Endodermal cell (in vitro differentiated cells): ENCODE measurements at regions not wholly inside any gene's neighbourhood (a gene's known extent, or its start where the extent isn't known, plus 50 kb on each side); places are given as distances from the start of the nearest gene placed in this dataset.

Source experiments
- DNase-seq: peaks from one replicate; pipeline ENCODE4 v3.0.0-alpha.2; 2017
- H3K27ac ChIP-seq: 2 replicates; pipeline ENCODE4 v1.5.1; 2013; ENCODE audit warnings: mild to moderate bottlenecking, low read depth, low read length, moderate library complexity
- H3K27me3 ChIP-seq: 2 replicates; pipeline ENCODE4 v1.6.1; 2013; ENCODE audit warnings: mild to moderate bottlenecking, low read length, moderate library complexity; ENCODE audit not compliant: insufficient read depth, control insufficient read depth, poor library complexity, severe bottlenecking
- H3K36me3 ChIP-seq: 2 replicates; pipeline ENCODE4 v1.7.0; 2013; ENCODE audit warnings: mild to moderate bottlenecking, low read length, moderate library complexity; ENCODE audit not compliant: control insufficient read depth, insufficient read depth
- H3K4me1 ChIP-seq: one replicate; pipeline ENCODE4 v1.7.0; 2013; ENCODE audit warnings: low read length; ENCODE audit not compliant: control insufficient read depth, insufficient read depth
- H3K4me3 ChIP-seq: 2 replicates; pipeline ENCODE4 v1.5.1; 2013; ENCODE audit warnings: mild to moderate bottlenecking, low read length, moderate library complexity
- H3K9ac ChIP-seq: 2 replicates; pipeline ENCODE4 v1.6.1; 2013; ENCODE audit warnings: mild to moderate bottlenecking, low read length, moderate library complexity; ENCODE audit not compliant: poor library complexity, severe bottlenecking; ENCODE audit errors: extremely low read depth
- H3K9me3 ChIP-seq: 2 replicates; pipeline ENCODE4 v1.6.1; 2013; ENCODE audit warnings: mild to moderate bottlenecking, low read length, moderate library complexity; ENCODE audit not compliant: control insufficient read depth
- H3K27ac Mint-ChIP-seq: 2 replicates; pipeline ENCODE4 v1.8.0; 2020; ENCODE audit warnings: mixed read lengths
- H3K27me3 Mint-ChIP-seq: 2 replicates; pipeline ENCODE4 v1.8.0; 2021; ENCODE audit warnings: mild to moderate bottlenecking, mixed read lengths; ENCODE audit not compliant: insufficient read depth
- H3K36me3 Mint-ChIP-seq: 2 replicates; pipeline ENCODE4 v1.8.0; 2020; ENCODE audit warnings: low read depth, mixed read lengths
- H3K4me1 Mint-ChIP-seq: 2 replicates; pipeline ENCODE4 v1.8.0; 2020; ENCODE audit warnings: mixed read lengths
- H3K4me3 Mint-ChIP-seq: 2 replicates; pipeline ENCODE4 v1.8.0; 2020; ENCODE audit warnings: mild to moderate bottlenecking, moderate library complexity, mixed read lengths
- H3K9me3 Mint-ChIP-seq: 2 replicates; pipeline ENCODE4 v1.8.0; 2020; ENCODE audit warnings: mild to moderate bottlenecking, mixed read lengths
- whole genome bisulfite sequencing, 2 experiments: methylation state at CpG; one replicate each; pipeline versions ENCODE4 v1.1.5 to v1.1.7; 2013; ENCODE audit warnings: missing lambda C conversion rate in 2 of 2, mixed read lengths in 1 of 2; ENCODE audit not compliant: insufficient coverage in 1 of 2, insufficient read length in 1 of 2; 5-methylcytosine and 5-hydroxymethylcytosine counted together
- TF ChIP-seq, protein P1 (sequence below): fragments of 200-600 bp; sonication (generic); conservative IDR thresholded peaks from 2 replicates; pipeline ENCODE4 v1.5.0; 2021; ENCODE audit warnings: antibody characterized with exemption, mild to moderate bottlenecking

DNA sequence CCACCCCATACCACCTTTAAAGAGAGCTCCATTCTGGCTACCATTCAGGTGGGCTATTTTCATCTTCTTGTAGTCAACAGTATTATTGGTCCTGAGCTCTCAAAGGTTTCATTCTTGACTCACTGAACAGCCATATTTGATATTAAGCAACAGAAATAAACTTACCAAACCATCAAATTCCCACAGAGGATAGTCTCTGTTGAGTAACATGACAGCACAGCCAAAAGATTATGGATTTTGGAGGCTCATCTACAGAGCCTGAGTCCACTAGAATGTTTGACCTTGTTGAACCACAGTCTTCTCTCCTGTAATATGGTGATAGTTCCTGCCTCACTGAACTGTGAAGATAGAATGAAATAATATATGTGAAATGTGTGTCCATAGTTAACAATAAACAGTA, 276.3 kb upstream of the LDB2 start:
- Histone ChIP-seq H3K4me1 (no peaks in the 10 kb centered on the region), H3K36me3 (no peaks in the 10 kb centered on the region), H3K4me3 (no peak overlapping the region), H3K9ac (no peak overlapping the region), H3K27ac (no peak overlapping the region), H3K27me3 (no peaks in the 10 kb centered on the region), H3K9me3 (no peaks in the 10 kb centered on the region)
- Mint-ChIP-seq H3K27me3 (no peaks in the 10 kb centered on the region), H3K27ac (no peak overlapping the region), H3K36me3 (no peaks in the 10 kb centered on the region), H3K4me1 (peaks cover 6% of the 10 kb centered on the region), H3K4me3 (no peak overlapping the region), H3K9me3 (no peaks in the 10 kb centered on the region)
- TF ChIP-seq, protein P1, sequence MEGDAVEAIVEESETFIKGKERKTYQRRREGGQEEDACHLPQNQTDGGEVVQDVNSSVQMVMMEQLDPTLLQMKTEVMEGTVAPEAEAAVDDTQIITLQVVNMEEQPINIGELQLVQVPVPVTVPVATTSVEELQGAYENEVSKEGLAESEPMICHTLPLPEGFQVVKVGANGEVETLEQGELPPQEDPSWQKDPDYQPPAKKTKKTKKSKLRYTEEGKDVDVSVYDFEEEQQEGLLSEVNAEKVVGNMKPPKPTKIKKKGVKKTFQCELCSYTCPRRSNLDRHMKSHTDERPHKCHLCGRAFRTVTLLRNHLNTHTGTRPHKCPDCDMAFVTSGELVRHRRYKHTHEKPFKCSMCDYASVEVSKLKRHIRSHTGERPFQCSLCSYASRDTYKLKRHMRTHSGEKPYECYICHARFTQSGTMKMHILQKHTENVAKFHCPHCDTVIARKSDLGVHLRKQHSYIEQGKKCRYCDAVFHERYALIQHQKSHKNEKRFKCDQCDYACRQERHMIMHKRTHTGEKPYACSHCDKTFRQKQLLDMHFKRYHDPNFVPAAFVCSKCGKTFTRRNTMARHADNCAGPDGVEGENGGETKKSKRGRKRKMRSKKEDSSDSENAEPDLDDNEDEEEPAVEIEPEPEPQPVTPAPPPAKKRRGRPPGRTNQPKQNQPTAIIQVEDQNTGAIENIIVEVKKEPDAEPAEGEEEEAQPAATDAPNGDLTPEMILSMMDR, result no peak
- no peak for DNase-seq

- Histone ChIP-seq H3K27me3 (no peaks in the 10 kb centered on the region), H3K4me1 (no peaks in the 10 kb centered on the region), H3K9ac (no peak overlapping the region), H3K9me3 (no peaks in the 10 kb centered on the region), H3K27ac (no peak overlapping the region), H3K36me3 (no peaks in the 10 kb centered on the region), H3K4me3 (no peak overlapping the region)
- H3K27me3 Mint-ChIP-seq, result no peaks in the 10 kb centered on the region
- H3K27ac Mint-ChIP-seq, result no peak overlapping the region
- peaks cover 13% of the 10 kb centered on the region for H3K4me1 Mint-ChIP-seq
- DNase-seq, result peak; percentile 82
- H3K4me3 Mint-ChIP-seq, result no peak overlapping the region
- no peaks in the 10 kb centered on the region for H3K36me3 Mint-ChIP-seq
- H3K9me3 Mint-ChIP-seq, result no peaks in the 10 kb centered on the region
- TF ChIP-seq, protein P1, result peak; percentile 82
- WGBS, 2 experiments, result 48 to 60% methylated on average over 5 of the region's 5 CpGs
These were observed 274.9 kb upstream of the LDB2 start for GRCh38 chr4:17173300-17173699.

DNA sequence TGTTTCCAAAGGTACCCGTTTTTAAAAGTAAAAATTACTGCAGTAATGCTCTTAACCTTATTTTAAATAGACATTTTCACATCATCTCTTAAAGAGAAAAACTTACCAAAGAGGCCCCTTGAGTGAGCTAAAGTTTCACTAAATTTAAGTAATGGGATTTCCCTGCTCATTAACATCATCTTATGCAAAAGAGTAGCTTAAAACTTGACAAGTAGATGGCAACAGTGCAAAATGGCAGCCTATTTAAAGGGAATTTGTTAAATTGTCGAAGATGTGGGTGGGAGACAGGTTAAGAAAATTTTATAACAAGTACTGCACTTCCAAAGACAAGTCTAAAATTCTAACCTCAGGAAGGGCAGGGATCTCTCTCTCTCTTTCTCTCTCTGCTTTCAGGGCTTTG, 271.7 kb upstream of the LDB2 start:
- DNase-seq, result no peak
- H3K4me3 Mint-ChIP-seq, result no peak overlapping the region

More for the DNA sequence above, 271.7 kb upstream of the LDB2 start:
- Histone ChIP-seq H3K4me3 (no peak overlapping the region), H3K36me3 (no peaks in the 10 kb centered on the region), H3K27ac (no peak overlapping the region), H3K9me3 (no peaks in the 10 kb centered on the region), H3K27me3 (no peaks in the 10 kb centered on the region), H3K4me1 (no peaks in the 10 kb centered on the region), H3K9ac (no peak overlapping the region)
- Mint-ChIP-seq H3K36me3 (no peaks in the 10 kb centered on the region), H3K9me3 (no peaks in the 10 kb centered on the region), H3K27ac (no peak overlapping the region), H3K27me3 (peaks cover 8% of the 10 kb centered on the region), H3K4me1 (peaks cover 15% of the 10 kb centered on the region)
- TF ChIP-seq, protein P1, result no peak
- WGBS, 2 experiments, result 81% methylated on average over 2 of the region's 2 CpGs; no CpG with 5 or more reads in 1 of the 2 experiments
